ENCODE measurements at regions not wholly inside any gene's neighbourhood (a gene's known extent, or its start where the extent isn't known, plus 50 kb on each side); places are given as distances from the start of the nearest gene placed in this dataset.

DNA sequence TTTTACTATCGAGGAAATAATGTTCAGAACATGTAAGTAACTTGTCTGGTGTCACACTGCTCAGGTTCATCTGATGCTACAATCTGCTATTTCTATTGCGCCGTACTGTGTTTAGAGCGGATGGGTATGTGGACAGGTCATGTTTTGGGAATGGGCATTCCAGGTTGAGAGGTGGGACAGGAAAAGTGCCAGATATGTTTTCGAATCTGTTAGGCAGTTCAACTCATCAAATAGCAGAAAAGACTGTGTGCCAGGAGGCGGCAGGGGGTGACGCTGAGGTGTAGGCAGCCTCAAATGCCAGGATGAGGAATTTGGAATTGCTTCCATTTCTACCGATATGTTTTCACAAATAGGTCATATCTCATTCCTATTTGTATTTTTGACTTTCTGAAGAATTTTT lies 123.8 kb downstream of the HRH4 start:
- no peak overlapping the region for H3K4ac ChIP-seq (replicated peaks; ENCODE audit: insufficient read length, low read depth, low read length)
- H4K5ac ChIP-seq (ENCODE audit: insufficient read length, low read depth, low read length): no peak overlapping the region
- H3K56ac ChIP-seq (replicated peaks; ENCODE audit: insufficient read length, low read depth, low read length): no peak overlapping the region
- H3K27me3 ChIP-seq (replicated peaks in 1 of 4; ENCODE audit: control insufficient read depth in 3 of 4, extremely low read depth in 1 of 4, insufficient read depth in 3 of 4, low read length in 3 of 4): no peaks in the 10 kb centered on the region
- H3K27ac ChIP-seq (ENCODE audit: low read depth, low read length): no peak overlapping the region
- H3K9me3 ChIP-seq (ENCODE audit: insufficient read depth in 2 of 2, low read depth in 1 of 2, low read length in 1 of 2): no peaks in the 10 kb centered on the region
- H3K79me2 ChIP-seq (ENCODE audit: control insufficient read depth in 1 of 2, insufficient read depth in 2 of 2, low read length in 2 of 2): no peaks in the 10 kb centered on the region
- 90% methylated on average over 8 of the region's 8 CpGs; no CpG with 5 or more reads in 1 of the 2 experiments for WGBS, 2 experiments (ENCODE audit: extremely low coverage in 1 of 2, insufficient coverage in 1 of 2, insufficient read length in 1 of 2, insufficient replicate concordance in 2 of 2, low coverage in 1 of 2, low lambda C conversion rate in 2 of 2, missing lambda C conversion rate in 1 of 2)
- ChIA-PET CTCF (ENCODE audit: partially characterized antibody) (no interaction called here), POLR2A (ENCODE audit: partially characterized antibody) (interaction anchor here (1.4 kb wide), 1 partner anchor 10 kb away, joined by 3 read pairs; no protein-coding TSS in a partner anchor)
- no peak overlapping the region for H3K4me3 ChIP-seq (ENCODE audit: extremely low read depth in 1 of 4, insufficient read depth in 2 of 4, low read depth in 3 of 4, low read length in 4 of 4)
- peak overlapping the region; percentile 48 for H2BK120ac ChIP-seq (replicated peaks; ENCODE audit: low read depth, low read length)
- TF ChIP-seq E2F6 (IDR thresholded peaks at IDR 0.05): no peak
- no peak for TF ChIP-seq YY1 (IDR thresholded peaks at IDR 0.05; ENCODE audit: low read depth, low read length)
- TF ChIP-seq CREB1 (IDR thresholded peaks at IDR 0.05): no peak
- no peak for TF ChIP-seq CHD1 (IDR thresholded peaks at IDR 0.05; ENCODE audit: low read depth, low read length)
- TF ChIP-seq HDAC2 (IDR thresholded peaks at IDR 0.05; ENCODE audit: borderline replicate concordance in 1 of 2, low read depth in 2 of 2, low read length in 2 of 2): no peak
- TF ChIP-seq SP4 (IDR thresholded peaks at IDR 0.05; ENCODE audit: low read length): no peak
- no peak overlapping the region for H3K14ac ChIP-seq (ENCODE audit: insufficient read length)
- no peak overlapping the region for H2BK15ac ChIP-seq (ENCODE audit: low read length)
- peak overlapping the region; percentile 87 for H2AK5ac ChIP-seq (ENCODE audit: low read depth, low read length)
- H3K23ac ChIP-seq (ENCODE audit: insufficient read length): no peak overlapping the region
- H3K9ac ChIP-seq (replicated peaks in 1 of 4; ENCODE audit: extremely low read depth in 1 of 4, low read depth in 3 of 4, low read length in 3 of 4): no peak overlapping the region
- peak overlapping the region in 1 of 2 experiments; percentile 52; a peak in 1 of 4 replicates for H3K4me2 ChIP-seq (ENCODE audit: insufficient read depth in 1 of 2, low read depth in 2 of 2, low read length in 2 of 2)
- no peak overlapping the region for H3K18ac ChIP-seq (ENCODE audit: extremely low read depth, low read length)
- DNase-seq (ENCODE audit: low read depth in 1 of 2, low spot score in 2 of 2) (no peak), FAIRE-seq (no peak)
- no peaks in the 10 kb centered on the region for H4K20me1 ChIP-seq (replicated peaks in 1 of 2; ENCODE audit: control insufficient read depth in 1 of 2, insufficient read depth in 2 of 2, low read length in 2 of 2)
- peak overlapping the region; percentile 29 for H4K91ac ChIP-seq (replicated peaks; ENCODE audit: insufficient read length, low read length)
- no peaks in the 10 kb centered on the region for H3K23me2 ChIP-seq (ENCODE audit: low read depth, low read length)
- H3K4me1 ChIP-seq (replicated peaks in 1 of 4; ENCODE audit: control insufficient read depth in 3 of 4, insufficient read depth in 4 of 4, low read length in 3 of 4): peaks cover 4 to 16% (median 15%) of the 10 kb centered on the region in 4 experiments; a peak in 6 of 7 replicates
- peak overlapping the region; percentile 72; the same call in 1 of the 2 replicates for H2BK5ac ChIP-seq (ENCODE audit: low read depth, low read length)
- no peaks in the 10 kb centered on the region for H3K79me1 ChIP-seq (ENCODE audit: low read depth, low read length)
- H2BK20ac ChIP-seq (ENCODE audit: low read length): 0 out of 2 replicates have a peak overlapping the region, but pooled peaks have one; percentile 26
- H4K8ac ChIP-seq (ENCODE audit: extremely low read depth, insufficient read depth, low read length): no peak overlapping the region
- H2BK12ac ChIP-seq (ENCODE audit: low read depth, low read length): peak overlapping the region; percentile 95
- no peaks in the 10 kb centered on the region for H3K36me3 ChIP-seq (ENCODE audit: control insufficient read depth in 2 of 4, insufficient read depth in 4 of 4, low read length in 3 of 4)
- no peak overlapping the region for H2AFZ ChIP-seq (ENCODE audit: low read length)
